Testis (tissue), 2 donors: ENCODE measurements at regions not wholly inside any gene's neighbourhood (a gene's known extent, or its start where the extent isn't known, plus 50 kb on each side); places are given as distances from the start of the nearest gene placed in this dataset.

Experiments
- DNase-seq: peaks from one replicate; pipeline ENCODE4 v3.0.0-alpha.2; 2019
- H3K27ac ChIP-seq, 2 donors: fragments of 200-600 bp; sonication (generic); one replicate each; pipeline ENCODE4 v1.5.1; 2019
- H3K27me3 ChIP-seq: fragments of 200-600 bp; sonication (generic); one replicate; pipeline ENCODE4 v1.5.1; 2019
- H3K36me3 ChIP-seq: fragments of 200-600 bp; sonication (generic); one replicate; pipeline ENCODE4 v1.5.1; 2017; ENCODE audit warnings: low read depth; ENCODE audit errors: missing control alignments
- H3K4me1 ChIP-seq: fragments of 200-600 bp; sonication (generic); one replicate; pipeline ENCODE4 v1.5.1; 2019
- H3K4me3 ChIP-seq, 2 donors: fragments of 200-600 bp; sonication (generic); one replicate each; pipeline ENCODE4 v1.5.1; 2017 to 2019
- H3K9me3 ChIP-seq: fragments of 200-600 bp; sonication (generic); one replicate; pipeline ENCODE4 v1.5.1; 2017
- POLR2A ChIP-seq: fragments of 450-650 bp; IDR thresholded peaks from one replicate; pipeline ENCODE4 v1.6.1; 2017; ENCODE audit warnings: antibody characterized with exemption, mild to moderate bottlenecking, moderate library complexity
- WGBS, 2 donors: methylation state at CpG; one replicate each; pipeline ENCODE4 v1.1.5; 2018; 5-methylcytosine and 5-hydroxymethylcytosine counted together
- intact Hi-C: fragments of 100-400 bp; cut with DNase I; formaldehyde crosslinking; loops from one replicate; pipeline ENCODE4 v1.15.1; 2023; ENCODE audit warnings: low total_unique reads
- TF ChIP-seq, protein P1 (sequence below), 3 experiments: fragments of 450-650 bp in 2 of 3; fragments of 200-600 bp in 1 of 3; sonication (generic) in 1 of 3; IDR thresholded peaks; one replicate each; pipeline ENCODE4 v1.5.1; 2016 to 2019; ENCODE audit warnings: antibody characterized with exemption in 3 of 3, mild to moderate bottlenecking in 2 of 3, moderate library complexity in 1 of 3

GRCh38 chr6:163996491-163996890 is 582.0 kb downstream of the QKI start:
- WGBS, 2 donors = 86 to 97% methylated on average over 3 to 6 of the region's 6 CpGs
- Histone ChIP-seq H3K27ac (no peak overlapping the region), H3K9me3 (no peaks in the 10 kb centered on the region), H3K4me1 (no peaks in the 10 kb centered on the region), H3K4me3 (no peak overlapping the region), H3K36me3 (no peaks in the 10 kb centered on the region), H3K27me3 (no peaks in the 10 kb centered on the region)
- DNase-seq = no peak
- intact Hi-C loops = no loop called here
- TF ChIP-seq, protein P1, sequence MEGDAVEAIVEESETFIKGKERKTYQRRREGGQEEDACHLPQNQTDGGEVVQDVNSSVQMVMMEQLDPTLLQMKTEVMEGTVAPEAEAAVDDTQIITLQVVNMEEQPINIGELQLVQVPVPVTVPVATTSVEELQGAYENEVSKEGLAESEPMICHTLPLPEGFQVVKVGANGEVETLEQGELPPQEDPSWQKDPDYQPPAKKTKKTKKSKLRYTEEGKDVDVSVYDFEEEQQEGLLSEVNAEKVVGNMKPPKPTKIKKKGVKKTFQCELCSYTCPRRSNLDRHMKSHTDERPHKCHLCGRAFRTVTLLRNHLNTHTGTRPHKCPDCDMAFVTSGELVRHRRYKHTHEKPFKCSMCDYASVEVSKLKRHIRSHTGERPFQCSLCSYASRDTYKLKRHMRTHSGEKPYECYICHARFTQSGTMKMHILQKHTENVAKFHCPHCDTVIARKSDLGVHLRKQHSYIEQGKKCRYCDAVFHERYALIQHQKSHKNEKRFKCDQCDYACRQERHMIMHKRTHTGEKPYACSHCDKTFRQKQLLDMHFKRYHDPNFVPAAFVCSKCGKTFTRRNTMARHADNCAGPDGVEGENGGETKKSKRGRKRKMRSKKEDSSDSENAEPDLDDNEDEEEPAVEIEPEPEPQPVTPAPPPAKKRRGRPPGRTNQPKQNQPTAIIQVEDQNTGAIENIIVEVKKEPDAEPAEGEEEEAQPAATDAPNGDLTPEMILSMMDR (IDR thresholded peaks at IDR 0.05) = no peak
- no peak for TF ChIP-seq POLR2A

- DNase-seq = no peak
- Histone ChIP-seq H3K9me3 (no peaks in the 10 kb centered on the region), H3K4me3 (no peak overlapping the region), H3K27ac (no peak overlapping the region), H3K36me3 (no peaks in the 10 kb centered on the region), H3K27me3 (no peaks in the 10 kb centered on the region), H3K4me1 (no peaks in the 10 kb centered on the region)
- TF ChIP-seq, protein P1 (IDR thresholded peaks at IDR 0.05) = no peak
- TF ChIP-seq POLR2A = no peak
- intact Hi-C loops = no loop called here
- WGBS, 2 donors = 83 to 93% methylated on average over 5 of the region's 5 CpGs
These were observed 580.0 kb downstream of the QKI start for GRCh38 chr6:163994566-163994965.

GRCh38 chr6:163992701-163993100 is 578.2 kb downstream of the QKI start:
- Histone ChIP-seq H3K27me3 (no peaks in the 10 kb centered on the region), H3K36me3 (no peaks in the 10 kb centered on the region), H3K4me3 (no peak overlapping the region), H3K4me1 (no peaks in the 10 kb centered on the region), H3K27ac (no peak overlapping the region), H3K9me3 (no peaks in the 10 kb centered on the region)
- intact Hi-C loops = no loop called here
- WGBS, 2 donors = 87 to 94% methylated on average over 5 to 6 of the region's 6 CpGs
- no peak for TF ChIP-seq POLR2A
- TF ChIP-seq, protein P1 (IDR thresholded peaks at IDR 0.05) = no peak
- no peak for DNase-seq

GRCh38 chr6:163992056-163992455 is 577.5 kb downstream of the QKI start:
- no peaks in the 10 kb centered on the region for H3K9me3 ChIP-seq
- no peak overlapping the region for H3K4me3 ChIP-seq
- intact Hi-C loops = no loop called here
- no peaks in the 10 kb centered on the region for H3K36me3 ChIP-seq
- no peak for TF ChIP-seq POLR2A
- TF ChIP-seq, protein P1 (IDR thresholded peaks at IDR 0.05) = no peak
- no peaks in the 10 kb centered on the region for H3K27me3 ChIP-seq
- H3K4me1 ChIP-seq = no peaks in the 10 kb centered on the region
- DNase-seq = no peak
- H3K27ac ChIP-seq = no peak overlapping the region

DNA sequence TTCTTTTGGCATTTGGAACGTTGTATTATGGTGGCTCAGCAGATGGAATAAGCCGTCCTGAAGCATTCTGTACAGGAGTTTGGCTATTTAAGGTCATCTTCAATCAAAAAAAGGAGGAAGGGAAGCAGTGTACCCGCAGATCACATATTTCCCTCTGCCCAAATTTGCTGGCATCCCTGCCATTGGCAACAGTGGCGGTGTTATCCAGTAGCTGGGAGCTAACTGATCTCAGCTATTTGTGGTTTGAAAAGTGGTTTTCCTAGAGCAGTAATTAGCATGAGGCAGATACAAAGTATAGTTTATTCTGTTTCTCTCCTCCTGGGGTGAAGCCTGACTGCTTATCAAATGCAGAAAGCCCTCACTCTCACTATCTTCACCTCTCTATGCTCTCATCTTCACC is 576.8 kb downstream of the QKI start:
- H3K27me3 ChIP-seq = no peaks in the 10 kb centered on the region
- peaks cover under 1% of the 10 kb centered on the region for H3K4me1 ChIP-seq
- no peaks in the 10 kb centered on the region for H3K9me3 ChIP-seq
- H3K4me3 ChIP-seq = no peak overlapping the region
- intact Hi-C loops = no loop called here
- no peaks in the 10 kb centered on the region for H3K36me3 ChIP-seq
- TF ChIP-seq, protein P1 (IDR thresholded peaks at IDR 0.05) = no peak
- TF ChIP-seq POLR2A = no peak
- H3K27ac ChIP-seq = no peak overlapping the region
- DNase-seq = no peak
- 66 to 71% methylated on average over 4 of the region's 4 CpGs for WGBS, 2 donors
